HepG2 (cell line): ENCODE measurements at regions not wholly inside any gene's neighbourhood (a gene's known extent, or its start where the extent isn't known, plus 50 kb on each side); places are given as distances from the start of the nearest gene placed in this dataset.

Source experiments
- ATAC-seq: fragments of 200-7000 bp; cut with Tn5 transposase; 3 replicates; pipeline ENCODE4 v1.9.1; 2020; ENCODE audit warnings: mild to moderate bottlenecking, moderate library complexity
- BruUV-seq: library from RNA; stranded (reverse); fragments of 400-500 nt; replicated peaks from 2 replicates; lab custom pipeline; 2021; lab: Mats Ljungman, UMichigan
- CTCF ChIA-PET: fragments of 300-600 bp; formaldehyde crosslinking; extraction: SDS; loops from one replicate; lab custom pipeline; 2021; ENCODE audit warnings: low total read pairs, inconsistent platforms, low intra/inter-chr PET ratio; lab: Yijun Ruan, JAX
- POLR2A ChIA-PET: fragments of 350-600 bp; sonication (Branson Sonifier 250); formaldehyde crosslinking; loops from one replicate; lab custom pipeline; 2020; ENCODE audit warnings: antibody characterized with exemption, inconsistent platforms; lab: Yijun Ruan, JAX
- DNase-seq: peaks from one replicate; pipeline ENCODE4 v3.0.0-alpha.2; 2015; ENCODE audit warnings: low spot score
- FAIRE-seq: peaks from 3 replicates; lab custom pipeline; 2011; peaks lifted over from hg19 to GRCh38; lab: Jason Lieb, UNC
- H2AFZ ChIP-seq: one replicate; pipeline ENCODE4 v1.6.1; 2011; ENCODE audit warnings: low read length, inconsistent platforms
- H3K27ac ChIP-seq: fragments of 300-600 bp; 3 replicates; pipeline ENCODE4 v1.8.0; 2011; ENCODE audit warnings: mixed run types, mild to moderate bottlenecking, mixed read lengths, low read length, inconsistent platforms; ENCODE audit not compliant: insufficient read depth; ENCODE audit errors: extremely low read length
- H3K27me3 ChIP-seq, 2 experiments: fragments of 200-600 bp in 1 of 2; 2 replicates in 1 of 2; 3 replicates in 1 of 2; pipeline versions ENCODE4 v1.6.0 to v1.8.0; 2011; ENCODE audit warnings: low read length in 2 of 2, mild to moderate bottlenecking in 2 of 2, moderate library complexity in 2 of 2, inconsistent platforms in 1 of 2; ENCODE audit not compliant: insufficient read depth in 2 of 2, control insufficient read depth in 1 of 2
- H3K36me3 ChIP-seq, 2 experiments: fragments of 200-600 bp in 1 of 2; replicated peaks in 1 of 2; 2 replicates in 1 of 2; 3 replicates in 1 of 2; pipeline versions ENCODE4 v1.5.1 to v1.8.0; 2011; ENCODE audit warnings: low read length in 2 of 2, inconsistent platforms in 1 of 2; ENCODE audit not compliant: insufficient read depth in 2 of 2, control insufficient read depth in 1 of 2
- H3K4me1 ChIP-seq: 2 replicates; pipeline ENCODE4 v1.5.1; 2012; ENCODE audit warnings: low read length, inconsistent platforms; ENCODE audit not compliant: insufficient read depth
- H3K4me2 ChIP-seq: 2 replicates; pipeline ENCODE4 v1.6.0; 2011; ENCODE audit warnings: low read depth, low read length, inconsistent platforms
- H3K4me3 ChIP-seq, 3 experiments: fragments of 200-600 bp in 1 of 3; sonication (generic), shearing (Covaris generic) in 1 of 3; replicated peaks in 1 of 3; 2 replicates each; pipeline ENCODE4 v1.5.1; 2011 to 2016; ENCODE audit warnings: low read length in 3 of 3, inconsistent platforms in 2 of 3, low read depth in 2 of 3, mild to moderate bottlenecking in 2 of 3, control low read depth in 1 of 3, mixed read lengths in 1 of 3; ENCODE audit not compliant: insufficient read depth in 1 of 3
- H3K79me2 ChIP-seq: one replicate; pipeline ENCODE4 v1.6.1; 2011; ENCODE audit warnings: low read length, inconsistent platforms; ENCODE audit not compliant: insufficient read depth
- H3K9ac ChIP-seq: 2 replicates; pipeline ENCODE4 v1.6.0; 2011; ENCODE audit warnings: mild to moderate bottlenecking, low read depth, low read length, inconsistent platforms; ENCODE audit not compliant: insufficient read depth
- H3K9me3 ChIP-seq: 2 replicates; pipeline ENCODE4 v1.5.1; 2012; ENCODE audit warnings: mild to moderate bottlenecking, low read length
- H4K20me1 ChIP-seq: 2 replicates; pipeline ENCODE4 v1.6.0; 2011; ENCODE audit warnings: inconsistent platforms, mild to moderate bottlenecking, low read length, moderate library complexity; ENCODE audit not compliant: insufficient read depth
- ATF7 ChIP-seq, 2 experiments: fragments of 450-650 bp in 1 of 2; sonication (generic) in 1 of 2; formaldehyde crosslinking in 1 of 2; IDR thresholded peaks; 2 replicates each; pipeline versions ENCODE4 v1.4.0 to v1.6.1; 2016 to 2020; ENCODE audit warnings: antibody characterized with exemption in 1 of 2, mild to moderate bottlenecking in 1 of 2, missing genetic modification reagents in 1 of 2
- ETV6 ChIP-seq: sonication (generic); formaldehyde crosslinking; conservative IDR thresholded peaks from 2 replicates; pipeline ENCODE4 v1.4.0; 2020; ENCODE audit warnings: missing genetic modification reagents
- KLF11 ChIP-seq: IDR thresholded peaks from 2 replicates; pipeline ENCODE4 v1.6.1; 2016; ENCODE audit warnings: missing compliant biosample characterization
- MED1 ChIP-seq: sonication (generic); formaldehyde crosslinking; IDR thresholded peaks from 2 replicates; pipeline ENCODE4 v1.4.0; 2020; ENCODE audit warnings: missing genetic modification reagents
- MED13 ChIP-seq: sonication (generic); formaldehyde crosslinking; IDR thresholded peaks from 2 replicates; pipeline ENCODE4 v1.5.0; 2020; ENCODE audit warnings: missing genetic modification reagents
- RBFOX2 ChIP-seq: fragments of 200-400 bp; formaldehyde crosslinking; IDR thresholded peaks from 2 replicates; pipeline ENCODE4 v1.6.1; 2017; ENCODE audit warnings: low read depth, mild to moderate bottlenecking, low read length
- RXRB ChIP-seq: IDR thresholded peaks from 2 replicates; pipeline ENCODE4 v1.6.1; 2016; ENCODE audit warnings: borderline replicate concordance, missing genetic modification reagents, missing compliant biosample characterization
- SNAPC2 ChIP-seq: sonication (generic); formaldehyde crosslinking; IDR thresholded peaks from 2 replicates; pipeline ENCODE4 v1.8.1; 2022; ENCODE audit warnings: mild to moderate bottlenecking, missing genetic modification reagents
- SP1 ChIP-seq, 2 experiments: fragments of 450-650 bp in 1 of 2; sonication (generic) in 1 of 2; formaldehyde crosslinking in 1 of 2; IDR thresholded peaks; 2 replicates each; pipeline versions ENCODE4 v1.4.0 to v1.6.1; 2016 to 2020; ENCODE audit warnings: missing genetic modification reagents in 1 of 2
- U2AF1 ChIP-seq: fragments of 200-400 bp; formaldehyde crosslinking; optimal IDR thresholded peaks from 2 replicates; pipeline ENCODE3; 2017; ENCODE audit warnings: mild to moderate bottlenecking, low read depth, low read length
- ZKSCAN1 ChIP-seq: fragments of 150-350 bp; IDR thresholded peaks from 2 replicates; pipeline ENCODE4 v1.6.1; 2014; ENCODE audit warnings: low read length
- ZNF282 ChIP-seq: fragments of 450-650 bp; IDR thresholded peaks from 2 replicates; pipeline ENCODE4 v1.6.1; 2018; ENCODE audit not compliant: partially characterized antibody
- ZNF292 ChIP-seq: sonication (generic); formaldehyde crosslinking; IDR thresholded peaks from 2 replicates; pipeline ENCODE4 v1.8.1; 2022; ENCODE audit warnings: mild to moderate bottlenecking, low read depth, missing genetic modification reagents, borderline replicate concordance
- in situ Hi-C: cut with HindIII; loops from 2 replicates; pipeline ENCODE4 v1.10.0; 2017; ENCODE audit warnings: low pct_unique_long_range_greater_than_20kb; ENCODE audit not compliant: extremely low pct_ligation_motif_present
- intact Hi-C: fragments of 100-400 bp; cut with micrococcal nuclease; formaldehyde crosslinking; loops from one replicate; pipeline ENCODE4 v1.10.0; 2022; ENCODE audit not compliant: unreplicated experiment
- TF ChIP-seq, protein P1 (sequence below): sonication (generic); formaldehyde crosslinking; IDR thresholded peaks from 2 replicates; pipeline ENCODE4 v1.5.1; 2020; ENCODE audit warnings: mild to moderate bottlenecking, missing genetic modification reagents, moderate library complexity
- TF ChIP-seq, protein P2 (sequence below): sonication (generic); formaldehyde crosslinking; IDR thresholded peaks from 2 replicates; pipeline ENCODE4 v1.4.0; 2020; ENCODE audit warnings: missing genetic modification reagents

DNA sequence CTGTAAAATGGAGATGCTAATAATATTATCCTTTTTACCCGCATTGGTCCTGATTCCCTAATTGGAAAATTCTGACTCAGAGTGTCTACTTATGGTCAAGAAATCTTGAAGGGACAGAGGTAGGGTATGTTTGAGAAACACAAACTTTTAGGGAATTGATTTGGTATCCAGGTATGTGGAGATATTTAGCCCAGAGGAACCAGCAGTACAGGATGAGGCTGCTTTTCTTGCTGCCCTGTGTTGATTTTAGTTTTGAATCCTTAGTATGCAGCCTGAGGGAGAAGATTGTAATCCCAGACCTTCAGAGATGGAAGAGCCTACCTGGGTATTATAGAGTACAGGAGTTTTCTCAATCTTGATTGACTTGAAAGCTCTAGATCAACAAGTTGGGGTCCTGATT, 569.1 kb downstream of the PDCD6IP start (continued):
- TF ChIP-seq RXRB (CRISPR knock-in tag) (no peak), SP1 (IDR thresholded peaks at IDR 0.05) (no peak), SP1 (CRISPR knock-in tag; IDR thresholded peaks at IDR 0.05) (no peak), KLF11 (CRISPR knock-in tag) (no peak)
- TF ChIP-seq, protein P1, sequence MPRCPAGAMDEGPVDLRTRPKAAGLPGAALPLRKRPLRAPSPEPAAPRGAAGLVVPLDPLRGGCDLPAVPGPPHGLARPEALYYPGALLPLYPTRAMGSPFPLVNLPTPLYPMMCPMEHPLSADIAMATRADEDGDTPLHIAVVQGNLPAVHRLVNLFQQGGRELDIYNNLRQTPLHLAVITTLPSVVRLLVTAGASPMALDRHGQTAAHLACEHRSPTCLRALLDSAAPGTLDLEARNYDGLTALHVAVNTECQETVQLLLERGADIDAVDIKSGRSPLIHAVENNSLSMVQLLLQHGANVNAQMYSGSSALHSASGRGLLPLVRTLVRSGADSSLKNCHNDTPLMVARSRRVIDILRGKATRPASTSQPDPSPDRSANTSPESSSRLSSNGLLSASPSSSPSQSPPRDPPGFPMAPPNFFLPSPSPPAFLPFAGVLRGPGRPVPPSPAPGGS (CRISPR knock-in tag), result no peak

DNA sequence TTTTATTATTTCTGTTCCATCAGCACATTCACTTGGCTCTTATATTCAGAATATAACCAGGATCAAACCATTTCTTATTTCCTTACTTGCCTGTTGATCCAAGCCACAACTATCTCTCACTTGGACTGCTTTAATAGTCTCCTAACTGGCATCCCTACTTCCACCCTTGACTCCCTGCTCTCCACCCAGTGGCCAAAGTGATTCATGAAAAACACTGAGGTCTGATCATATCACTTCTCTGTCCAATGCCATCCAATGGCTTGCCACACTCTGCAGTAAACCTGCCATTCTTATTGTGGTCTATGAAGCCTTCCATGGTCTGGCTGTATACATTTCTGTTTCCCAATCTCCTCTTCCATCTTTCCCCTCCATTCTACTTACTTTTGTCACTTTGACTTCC, 576.1 kb downstream of the PDCD6IP start:
- no peaks in the 10 kb centered on the region for H3K4me1 ChIP-seq
- FAIRE-seq (no peak), DNase-seq (no peak), ATAC-seq (no peak)
- no peak overlapping the region for H3K9ac ChIP-seq
- H3K4me3 ChIP-seq, result no peak overlapping the region
- TF ChIP-seq MED13 (CRISPR knock-in tag) (no peak), U2AF1 (no peak), SNAPC2 (CRISPR knock-in tag) (no peak), ATF7 (IDR thresholded peaks at IDR 0.05) (no peak), ATF7 (CRISPR knock-in tag; IDR thresholded peaks at IDR 0.05) (no peak), ETV6 (CRISPR knock-in tag) (no peak), ZNF292 (CRISPR knock-in tag) (no peak), ZKSCAN1 (no peak), ZNF282 (no peak), MED1 (CRISPR knock-in tag) (no peak), RBFOX2 (no peak)
- TF ChIP-seq, protein P2, sequence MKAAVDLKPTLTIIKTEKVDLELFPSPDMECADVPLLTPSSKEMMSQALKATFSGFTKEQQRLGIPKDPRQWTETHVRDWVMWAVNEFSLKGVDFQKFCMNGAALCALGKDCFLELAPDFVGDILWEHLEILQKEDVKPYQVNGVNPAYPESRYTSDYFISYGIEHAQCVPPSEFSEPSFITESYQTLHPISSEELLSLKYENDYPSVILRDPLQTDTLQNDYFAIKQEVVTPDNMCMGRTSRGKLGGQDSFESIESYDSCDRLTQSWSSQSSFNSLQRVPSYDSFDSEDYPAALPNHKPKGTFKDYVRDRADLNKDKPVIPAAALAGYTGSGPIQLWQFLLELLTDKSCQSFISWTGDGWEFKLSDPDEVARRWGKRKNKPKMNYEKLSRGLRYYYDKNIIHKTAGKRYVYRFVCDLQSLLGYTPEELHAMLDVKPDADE, result no peak
- H3K36me3 ChIP-seq, result no peaks in the 10 kb centered on the region
- POLR2A ChIA-PET, result no interaction called here
- H3K79me2 ChIP-seq, result no peaks in the 10 kb centered on the region
- H2AFZ ChIP-seq, result no peak overlapping the region
- no peak overlapping the region for H3K27ac ChIP-seq
- no TSS peak for BruUV-seq
- H4K20me1 ChIP-seq, result no peaks in the 10 kb centered on the region
- no peak overlapping the region for H3K4me2 ChIP-seq
- in situ Hi-C loops, result no loop called here
- intact Hi-C loops, result no loop called here
- CTCF ChIA-PET, result no interaction called here
- no peaks in the 10 kb centered on the region; the same call in 1 of the 2 replicates for H3K9me3 ChIP-seq
- no peaks in the 10 kb centered on the region for H3K27me3 ChIP-seq
